Hindlimb muscle (tissue), 1 donor: ENCODE measurements at regions not wholly inside any gene's neighbourhood (a gene's known extent, or its start where the extent isn't known, plus 50 kb on each side); places are given as distances from the start of the nearest gene placed in this dataset.

Source experiments
- DNase-seq: peaks from one replicate; pipeline ENCODE4 v3.0.0-alpha.2; 2013

- DNase-seq = no peak
Observed at GRCh38 chr4:45638641-45639040, 485.2 kb downstream of the GABRG1 start.

GRCh38 chr4:45636175-45636574 lies 487.7 kb downstream of the GABRG1 start:
- DNase-seq = no peak

DNA sequence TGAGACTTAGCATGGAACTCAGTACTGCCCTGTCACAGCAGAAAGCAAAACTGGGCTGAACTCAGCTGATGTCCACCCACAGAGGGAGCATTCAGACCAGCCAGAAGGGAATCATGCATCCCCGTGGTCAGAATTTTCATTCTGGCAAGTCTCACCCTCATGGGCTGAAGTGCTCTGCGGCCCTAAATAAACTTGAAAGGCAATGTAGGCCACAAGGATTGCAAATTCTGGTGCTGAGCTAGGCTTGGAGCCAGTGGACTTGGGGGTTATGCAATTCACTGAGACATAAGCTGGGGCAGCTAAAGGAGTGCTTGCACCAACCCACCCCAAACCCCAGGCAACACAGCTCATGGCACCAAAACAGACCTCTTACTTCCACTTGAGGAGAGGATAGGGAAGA lies 494.1 kb downstream of the GABRG1 start:
- DNase-seq = no peak

DNA sequence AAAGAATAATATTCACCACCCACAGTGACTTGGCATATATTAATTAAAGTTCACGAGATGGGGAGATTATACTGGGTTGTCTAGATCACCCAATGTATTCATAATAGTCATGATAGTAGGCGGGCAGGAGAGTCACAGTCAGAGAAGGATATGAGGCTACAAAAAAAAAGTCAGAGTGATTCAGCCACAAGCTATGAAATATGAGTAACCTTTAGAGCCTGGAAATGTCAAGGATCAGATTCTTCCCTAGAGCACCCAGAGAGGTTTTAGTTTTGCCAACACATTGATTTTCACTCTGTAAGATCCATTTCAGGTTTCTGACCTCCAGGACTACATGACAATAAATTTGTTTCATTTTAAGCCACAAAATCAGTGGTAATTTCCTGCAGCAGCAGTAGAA lies 501.9 kb downstream of the GABRG1 start:
- DNase-seq = no peak

DNA sequence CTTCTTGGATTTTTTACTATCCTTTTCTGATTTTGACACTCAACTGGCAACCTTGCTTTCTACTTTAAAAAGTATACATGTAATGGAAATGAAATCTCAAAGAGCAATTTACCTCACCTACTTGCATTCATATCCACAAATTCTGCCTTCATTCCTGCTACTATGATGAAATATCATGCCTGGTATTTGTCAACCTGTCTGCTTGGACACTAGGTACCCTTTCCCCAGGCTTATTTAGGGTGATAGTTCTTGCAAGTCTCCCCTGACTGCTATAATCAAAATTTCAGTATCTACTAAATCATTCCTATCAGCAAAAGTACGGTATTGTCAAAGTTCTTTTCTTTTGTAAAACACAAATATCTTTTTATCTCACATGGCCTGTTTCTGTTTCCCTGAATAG lies 503.0 kb downstream of the GABRG1 start:
- no peak for DNase-seq

- no peak for DNase-seq
Observed at GRCh38 chr4:45596379-45597101, 527.3 kb downstream of the GABRG1 start.

DNA sequence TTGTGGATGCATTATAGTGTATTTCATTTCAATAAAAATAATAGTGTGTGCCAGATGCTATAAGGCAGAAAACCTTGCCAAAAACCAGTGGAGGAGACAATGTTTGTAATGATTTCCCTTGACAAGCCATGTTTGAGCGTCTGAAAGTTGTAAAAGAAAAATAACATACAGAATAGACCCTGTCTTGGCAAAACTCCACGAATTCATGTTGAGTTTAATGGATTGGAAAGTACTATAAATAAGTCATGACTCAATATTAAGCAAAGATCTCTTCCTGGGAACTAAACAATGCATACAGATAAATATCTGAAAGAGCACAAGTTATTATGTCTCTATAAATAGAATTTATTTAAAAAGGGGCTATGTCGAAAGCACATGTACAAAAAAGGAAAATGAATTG lies 543.5 kb downstream of the GABRG1 start:
- DNase-seq = no peak

DNA sequence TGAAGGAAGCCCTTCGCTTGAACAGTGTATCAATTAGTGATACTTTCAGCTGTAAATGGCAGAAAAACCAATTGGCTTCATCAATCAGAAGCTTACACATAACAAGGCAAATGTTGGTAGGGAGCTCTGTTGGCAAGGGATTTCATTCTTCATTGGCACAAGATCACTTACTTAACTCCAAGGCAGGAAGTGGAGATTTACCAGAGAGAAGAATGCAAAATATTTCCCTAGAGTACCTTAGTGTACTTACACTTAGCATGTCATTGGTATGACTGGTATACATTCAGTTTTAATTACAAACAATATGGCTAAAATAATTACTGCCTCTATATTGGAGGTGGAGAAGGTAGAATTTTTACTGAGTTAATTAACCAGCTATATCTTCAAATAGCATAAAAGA lies 545.0 kb downstream of the GABRG1 start:
- no peak for DNase-seq

DNA sequence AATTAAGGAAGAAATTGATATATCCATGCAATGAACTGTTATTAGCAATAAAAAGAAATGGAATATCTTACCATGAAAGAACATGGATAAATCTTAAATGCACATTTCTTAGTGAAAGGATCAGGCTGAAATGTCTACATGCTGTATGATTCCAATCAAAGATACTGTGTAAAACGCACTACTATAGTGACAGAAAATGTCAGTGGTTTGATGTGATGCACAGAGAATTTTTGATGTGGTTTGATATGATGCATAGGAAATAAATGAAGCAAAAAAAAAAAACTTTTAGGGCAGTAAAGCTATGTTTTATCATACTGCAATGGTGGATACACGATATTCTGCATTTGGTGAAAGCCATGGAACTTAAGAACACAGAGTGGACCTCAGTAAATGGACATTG lies 547.6 kb downstream of the GABRG1 start:
- DNase-seq = no peak

DNA sequence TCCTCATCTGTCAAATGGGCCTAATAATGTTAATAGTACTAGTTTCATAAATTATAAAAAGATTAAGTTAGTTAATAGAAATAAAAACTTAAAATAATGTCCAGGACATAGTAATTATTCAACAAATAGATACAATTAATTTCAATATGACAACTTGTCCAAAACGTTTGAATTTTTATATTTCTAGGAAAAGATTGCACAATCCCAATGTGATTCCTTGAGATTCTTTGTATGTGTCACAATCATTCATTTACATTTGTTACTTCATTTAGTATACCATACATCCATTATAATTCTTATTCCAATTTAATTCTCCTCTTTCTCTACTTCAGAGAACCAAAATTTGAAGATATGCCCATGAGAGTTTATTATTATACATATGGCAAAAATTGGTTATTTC lies 554.2 kb downstream of the GABRG1 start:
- no peak for DNase-seq

- DNase-seq = no peak
Observed at GRCh38 chr4:45568694-45569093, 555.2 kb downstream of the GABRG1 start.

DNA sequence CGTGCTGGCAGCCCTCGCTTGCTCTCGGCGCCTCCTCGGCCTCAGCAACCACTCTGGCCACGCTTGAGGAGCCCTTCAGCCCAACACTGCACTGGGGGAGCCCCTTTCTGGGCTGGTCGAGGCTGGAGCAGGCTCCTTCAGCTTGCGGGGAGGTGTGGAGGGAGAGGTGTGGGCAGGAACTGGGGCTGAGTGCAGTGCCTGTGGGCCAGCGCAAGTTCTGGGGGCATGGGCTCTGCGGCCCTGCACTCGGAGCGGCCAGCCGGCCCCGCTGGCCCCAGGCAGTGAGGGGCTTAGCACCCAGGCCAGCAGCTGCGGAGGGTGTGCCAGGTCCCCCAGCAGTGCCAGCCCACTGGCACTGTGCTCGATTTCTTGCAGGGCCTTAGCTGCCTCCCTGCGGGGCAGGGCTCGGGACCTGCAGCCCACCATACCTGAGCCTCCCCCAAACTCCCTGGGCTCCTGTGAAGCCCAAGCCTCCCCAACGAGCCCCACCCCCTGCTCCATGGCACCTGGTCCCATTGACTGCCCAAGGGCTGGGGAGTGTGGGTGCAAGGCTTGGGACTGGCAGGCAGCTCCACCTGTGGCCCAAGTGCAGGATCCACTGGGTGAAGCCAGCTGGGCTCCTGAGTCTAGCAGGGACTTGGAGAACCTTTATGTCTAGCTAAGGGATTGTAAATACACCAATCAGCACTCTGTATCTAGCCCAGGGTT lies 556.8 kb downstream of the GABRG1 start:
- DNase-seq = no peak

- DNase-seq = no peak
Observed at GRCh38 chr4:45554423-45554822, 569.4 kb downstream of the GABRG1 start.

DNA sequence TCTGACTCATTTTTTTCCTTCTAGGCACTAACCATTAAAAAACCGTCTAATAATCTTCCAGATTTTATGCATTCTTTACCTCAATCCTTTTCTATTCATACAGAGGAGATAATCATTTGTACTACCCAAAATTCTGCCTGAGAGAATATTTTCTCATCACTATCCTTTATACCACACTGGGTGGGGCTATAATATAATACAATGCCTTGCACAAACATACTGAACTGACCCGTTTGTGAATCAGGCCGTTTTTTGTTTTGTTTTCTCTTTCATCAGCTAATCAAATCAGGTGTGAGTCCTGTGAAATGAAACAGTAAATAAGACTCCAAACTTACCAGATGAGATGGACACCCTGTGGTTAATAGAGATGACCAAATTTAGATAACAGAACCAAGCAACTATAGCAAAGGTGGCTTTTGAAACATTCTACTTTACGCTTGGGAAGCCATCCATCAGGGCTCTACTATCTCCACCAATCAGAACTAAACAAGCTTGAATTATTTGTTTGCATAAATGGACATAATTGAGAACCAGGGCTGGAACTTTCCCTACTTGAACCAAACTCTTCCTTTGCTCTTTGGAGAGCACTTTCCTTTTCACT lies 573.0 kb downstream of the GABRG1 start:
- DNase-seq = no peak

- no peak for DNase-seq
Observed at GRCh38 chr4:45539142-45539814, 584.6 kb downstream of the GABRG1 start.

- DNase-seq = no peak
Observed at GRCh38 chr4:45530498-45530897, 593.4 kb downstream of the GABRG1 start.

- no peak for DNase-seq
Observed at GRCh38 chr4:45527160-45527559, 596.7 kb downstream of the GABRG1 start.

DNA sequence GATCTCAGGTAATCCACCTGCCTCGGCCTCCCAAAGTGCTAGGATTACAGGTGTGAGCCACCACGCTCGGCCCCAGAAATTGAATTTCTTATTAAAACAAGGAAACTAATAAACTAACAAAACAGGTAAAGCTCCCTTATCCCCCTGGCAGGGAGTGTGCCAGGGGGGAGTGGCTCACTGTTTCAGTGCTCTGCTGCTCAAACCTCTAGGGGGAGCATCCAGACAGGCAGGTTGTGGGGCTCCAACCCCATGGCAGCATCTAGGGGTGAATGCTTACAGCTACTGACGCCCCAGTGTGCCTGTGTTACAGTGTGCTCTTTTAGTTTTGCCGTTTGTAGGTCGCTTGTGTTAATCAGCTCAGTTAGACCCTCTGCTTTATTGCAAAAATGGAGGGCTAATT lies 605.0 kb downstream of the GABRG1 start:
- no peak for DNase-seq

GRCh38 chr4:45502471-45502870 lies 621.4 kb downstream of the GABRG1 start:
- no peak for DNase-seq

DNA sequence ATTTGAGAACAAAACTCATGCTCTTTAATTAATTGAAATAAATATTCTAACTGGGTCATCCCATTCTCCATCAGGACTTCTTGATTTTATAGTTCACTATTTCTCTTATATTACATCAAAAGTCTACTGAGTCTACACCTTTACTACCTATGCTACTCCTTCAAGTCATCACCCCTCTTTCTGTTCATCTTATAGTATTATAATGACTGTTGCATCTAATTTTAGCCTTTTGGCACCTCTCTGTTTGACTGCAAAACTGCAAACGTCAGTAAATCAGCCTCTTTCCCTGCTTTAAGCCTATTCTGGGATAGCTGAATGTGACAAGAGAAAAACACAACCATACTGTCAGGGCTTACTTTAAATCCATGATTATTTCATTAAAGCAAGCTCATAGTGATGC lies 639.1 kb downstream of the GABRG1 start:
- DNase-seq = no peak

GRCh38 chr4:45482346-45482745 lies 641.5 kb downstream of the GABRG1 start:
- no peak for DNase-seq

DNA sequence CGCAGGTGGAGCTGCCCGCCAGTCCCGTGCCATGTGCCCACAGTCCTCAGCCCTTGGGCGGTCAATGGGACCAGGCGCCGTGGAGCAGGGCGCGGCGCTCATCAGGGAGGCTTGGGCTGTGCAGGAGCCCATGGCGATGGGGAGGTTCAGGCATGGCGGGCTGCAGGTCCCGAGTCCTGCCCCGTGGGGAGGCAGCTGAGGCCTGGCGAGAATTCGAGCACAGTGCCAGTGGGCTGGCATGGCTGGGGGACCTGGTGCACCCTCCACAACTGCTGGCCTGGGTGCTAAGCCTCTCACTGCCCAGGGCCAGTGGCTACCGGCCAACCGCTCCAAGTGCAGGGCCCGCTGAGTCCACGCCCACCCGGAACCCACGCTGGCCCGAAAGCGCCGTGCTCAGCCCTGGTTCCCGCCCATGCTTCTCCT lies 646.5 kb downstream of the GABRG1 start:
- no peak for DNase-seq

DNA sequence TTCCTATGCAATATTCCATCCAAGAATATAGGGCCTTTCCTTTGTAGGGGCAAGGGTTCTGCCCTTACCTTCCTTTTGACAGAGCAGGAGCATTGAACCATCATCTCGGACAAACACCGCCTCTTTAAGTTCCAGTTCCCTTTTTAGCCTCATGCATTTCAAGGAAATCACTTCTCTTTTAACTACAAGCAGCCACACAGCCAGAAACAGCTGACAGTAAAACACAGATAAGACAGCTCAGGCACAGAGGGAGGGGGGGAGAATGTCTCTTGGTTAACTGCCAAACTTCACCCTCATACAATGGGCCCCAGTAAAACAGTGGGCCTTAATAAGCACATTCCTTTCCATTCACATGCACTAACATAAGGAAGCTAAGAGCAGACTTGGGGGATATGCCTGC lies 648.3 kb downstream of the GABRG1 start:
- DNase-seq = no peak

DNA sequence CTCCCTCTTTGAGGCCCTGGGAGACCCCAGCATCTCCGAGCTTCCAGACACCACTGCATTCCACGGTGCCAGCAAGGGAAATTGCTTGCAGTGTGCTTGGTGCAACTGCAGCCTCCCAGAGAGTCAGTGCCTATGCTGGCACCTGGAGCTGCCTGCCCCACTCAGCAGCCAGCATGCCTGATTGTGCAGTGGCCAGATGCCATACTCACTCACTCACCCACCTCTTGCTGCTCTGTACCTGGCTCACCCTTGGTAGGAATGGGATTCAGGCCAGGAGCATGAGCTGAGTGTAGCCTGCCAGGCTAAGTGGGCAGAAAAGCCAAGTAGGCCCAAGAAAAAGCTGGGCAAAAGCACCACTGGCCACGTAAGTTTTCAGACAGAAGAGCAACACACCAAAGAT lies 651.4 kb downstream of the GABRG1 start:
- no peak for DNase-seq
